Muscle of arm (tissue), 1 donor: ENCODE measurements at regions not wholly inside any gene's neighbourhood (a gene's known extent, or its start where the extent isn't known, plus 50 kb on each side); places are given as distances from the start of the nearest gene placed in this dataset.
"Not testable (repeated sequence)": the region's sequence is repeated elsewhere in the genome, so short reads cannot be mapped to it uniquely, and the experiment has no call there.

Experiments
- DNase-seq: peaks from one replicate; pipeline ENCODE4 v3.0.0-alpha.2; 2013

DNA sequence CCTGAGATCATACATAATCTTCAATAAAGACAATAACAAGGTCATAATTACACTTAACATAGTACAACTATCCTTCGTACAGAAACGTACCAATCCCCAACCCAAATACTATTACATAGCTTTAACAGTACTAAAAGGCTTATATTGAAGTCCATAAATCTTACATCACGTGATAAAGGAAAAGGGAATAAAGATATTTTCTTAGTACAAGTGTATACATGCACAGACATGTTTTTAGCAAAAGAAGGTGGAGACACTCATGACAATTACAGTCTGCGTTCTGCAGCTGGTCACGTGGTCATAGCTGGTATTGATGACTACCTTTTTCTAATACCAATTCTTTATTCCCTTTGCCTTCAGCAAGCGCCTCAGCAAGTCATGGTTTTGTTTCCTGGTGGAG lies 464.5 kb upstream of the SLITRK5 start:
- DNase-seq = no peak

DNA sequence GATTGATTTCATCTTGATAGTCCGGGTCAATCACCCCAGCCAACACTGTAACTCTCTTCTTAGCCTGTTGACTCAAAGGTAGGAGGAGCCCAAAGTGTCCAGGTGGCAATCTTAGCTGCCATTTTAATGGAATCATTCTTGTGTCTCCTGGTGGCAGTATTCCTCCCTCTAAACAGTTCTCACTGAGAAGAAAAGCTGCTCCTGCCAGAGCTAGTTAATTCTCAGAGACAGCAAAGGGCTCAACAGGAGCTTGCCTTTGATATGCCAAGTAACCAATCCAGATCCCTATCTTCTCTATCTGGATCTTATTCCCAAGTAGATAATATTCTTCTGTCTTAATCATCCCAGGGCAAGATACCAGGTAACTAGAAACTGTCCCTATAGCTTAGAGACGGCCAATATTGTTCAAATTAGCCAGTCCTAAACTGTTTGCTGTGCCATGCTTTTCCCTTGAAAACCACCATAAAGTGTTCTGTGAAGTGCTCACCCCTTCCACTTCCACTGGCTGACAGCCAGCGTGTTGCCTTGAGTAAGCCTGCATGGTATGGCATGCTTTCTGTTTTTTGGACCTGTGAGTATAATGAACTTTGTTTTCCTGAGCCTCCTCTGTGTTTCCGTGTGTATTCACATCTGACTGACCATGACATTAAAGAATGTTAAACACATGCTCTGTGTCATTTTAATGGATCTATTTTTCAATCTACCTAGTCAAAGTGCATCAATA lies 463.7 kb upstream of the SLITRK5 start:
- peak; percentile 0 for DNase-seq

- no peak for DNase-seq
Observed at GRCh38 chr13:87208636-87209035, 462.5 kb upstream of the SLITRK5 start.

DNA sequence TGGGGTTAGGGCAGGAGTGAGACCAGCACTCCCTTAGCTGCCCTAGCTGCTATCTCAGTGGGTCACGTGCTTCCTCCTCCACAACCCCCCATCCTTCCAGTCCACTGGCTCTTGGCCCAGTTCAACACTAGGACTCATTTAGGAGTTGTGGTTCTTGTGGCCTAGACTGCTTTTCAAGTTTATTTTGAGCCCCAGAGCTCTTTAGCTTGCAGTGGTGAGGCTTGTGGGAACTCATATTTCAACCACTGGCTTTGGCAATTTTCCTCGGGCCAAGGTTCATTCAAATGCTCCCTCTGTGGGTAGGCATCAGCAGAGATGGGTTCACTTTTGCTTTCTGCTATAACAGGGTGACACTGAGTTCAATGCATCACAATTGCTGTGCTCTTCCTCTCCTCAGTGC lies 436.2 kb upstream of the SLITRK5 start:
- DNase-seq = no peak

DNA sequence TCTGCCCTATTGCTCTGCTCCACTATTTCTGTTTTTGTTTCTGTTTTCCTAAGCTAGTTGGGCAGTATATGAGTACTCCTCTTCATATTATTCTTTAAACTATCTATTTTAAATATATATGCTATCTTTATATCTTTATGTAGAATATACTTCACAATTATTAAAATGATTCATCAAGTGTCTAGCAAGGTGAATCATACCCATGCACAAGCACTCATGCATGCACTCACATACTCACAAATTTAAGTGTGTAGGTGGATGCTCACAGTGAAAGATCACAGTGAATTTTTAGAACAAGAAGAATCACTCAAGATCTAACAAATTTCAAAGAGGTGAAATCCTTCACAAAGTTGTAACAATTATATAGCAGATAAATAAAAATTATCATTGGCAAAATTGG lies 435.6 kb upstream of the SLITRK5 start:
- DNase-seq = no peak

GRCh38 chr13:87244256-87244890 lies 426.8 kb upstream of the SLITRK5 start:
- no peak for DNase-seq

DNA sequence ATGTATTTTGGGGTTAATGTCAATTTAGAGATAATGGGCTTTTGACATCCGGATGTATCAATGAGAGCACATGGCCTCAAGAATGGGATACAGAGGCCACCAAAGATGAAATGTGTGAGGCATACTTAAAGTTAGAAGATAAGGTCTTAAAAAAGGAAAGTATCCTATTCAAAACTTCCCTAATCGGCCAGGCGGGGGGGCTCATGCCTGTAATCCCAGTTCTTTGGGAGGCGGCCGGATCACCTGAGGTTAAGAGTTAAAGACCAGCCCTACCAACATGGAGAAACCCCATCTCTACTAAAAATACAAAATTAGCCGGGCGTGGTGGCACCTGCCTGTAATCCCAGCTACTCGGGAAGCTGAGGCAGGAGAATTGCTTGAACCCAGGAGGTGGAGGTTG lies 421.3 kb upstream of the SLITRK5 start:
- DNase-seq = not testable (repeated sequence)

- no peak for DNase-seq
Observed at GRCh38 chr13:87255394-87255793, 415.8 kb upstream of the SLITRK5 start.

GRCh38 chr13:87259479-87260083 lies 411.6 kb upstream of the SLITRK5 start:
- no peak for DNase-seq

GRCh38 chr13:87274209-87274819 lies 396.9 kb upstream of the SLITRK5 start:
- DNase-seq = peak; percentile 31

DNA sequence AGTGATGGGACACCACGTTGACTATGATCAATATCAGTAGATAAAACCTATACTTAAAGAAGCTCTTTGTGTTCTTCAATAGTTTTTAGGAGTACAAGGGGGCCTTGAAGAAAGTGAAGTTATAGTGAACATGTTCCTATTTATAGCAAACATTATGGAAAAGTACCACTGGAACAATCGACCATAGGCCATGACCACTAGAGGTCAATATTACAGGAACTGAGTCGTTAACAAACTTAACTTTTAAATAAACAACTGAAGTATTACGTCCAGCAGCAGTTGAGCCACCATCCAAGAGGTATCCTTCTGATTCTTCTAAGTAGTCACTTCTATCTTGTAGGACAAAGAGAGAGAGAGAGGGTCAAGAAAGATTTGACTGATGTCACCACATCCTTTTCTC lies 391.0 kb upstream of the SLITRK5 start:
- DNase-seq = no peak

DNA sequence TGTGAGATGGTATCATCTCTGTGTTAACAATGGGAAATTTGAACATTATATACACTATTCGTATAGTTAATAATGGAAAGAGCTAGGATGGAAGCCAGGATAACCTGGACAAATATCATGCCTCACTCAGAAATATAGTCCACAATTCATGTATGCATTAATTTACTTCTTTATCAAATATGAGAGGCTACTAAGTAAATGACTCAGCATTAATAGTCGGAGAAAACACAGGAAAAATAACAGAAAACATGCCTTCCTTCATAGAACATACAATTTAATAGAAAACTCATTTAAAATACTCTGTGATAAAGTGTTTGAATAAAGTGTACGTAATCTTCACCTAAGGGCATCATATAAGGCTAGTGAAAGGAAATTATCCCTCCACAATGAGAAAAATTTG lies 383.4 kb upstream of the SLITRK5 start:
- no peak for DNase-seq

- no peak for DNase-seq
Observed at GRCh38 chr13:87295636-87296035, 375.5 kb upstream of the SLITRK5 start.

DNA sequence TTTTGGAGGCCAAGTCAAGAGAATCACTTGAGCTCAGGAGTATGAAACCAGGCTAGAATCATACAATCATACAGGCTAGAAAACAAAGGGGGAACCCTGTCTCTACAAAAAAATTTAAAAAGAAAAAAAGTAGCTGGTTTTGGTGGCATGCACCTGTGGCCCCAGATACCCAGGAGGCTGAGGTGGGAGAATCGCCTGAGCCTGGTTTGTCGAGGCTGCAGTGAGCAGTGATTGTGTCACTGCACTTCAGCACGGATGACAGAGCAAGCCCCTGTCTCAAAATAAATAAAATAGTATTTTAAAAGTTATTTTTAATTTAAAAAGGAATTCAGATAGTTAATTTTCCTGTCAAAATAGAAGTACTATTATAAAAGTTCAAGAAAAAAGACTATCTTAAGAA lies 369.1 kb upstream of the SLITRK5 start:
- DNase-seq = no peak

- DNase-seq = no peak
Observed at GRCh38 chr13:87302931-87303330, 368.2 kb upstream of the SLITRK5 start.

DNA sequence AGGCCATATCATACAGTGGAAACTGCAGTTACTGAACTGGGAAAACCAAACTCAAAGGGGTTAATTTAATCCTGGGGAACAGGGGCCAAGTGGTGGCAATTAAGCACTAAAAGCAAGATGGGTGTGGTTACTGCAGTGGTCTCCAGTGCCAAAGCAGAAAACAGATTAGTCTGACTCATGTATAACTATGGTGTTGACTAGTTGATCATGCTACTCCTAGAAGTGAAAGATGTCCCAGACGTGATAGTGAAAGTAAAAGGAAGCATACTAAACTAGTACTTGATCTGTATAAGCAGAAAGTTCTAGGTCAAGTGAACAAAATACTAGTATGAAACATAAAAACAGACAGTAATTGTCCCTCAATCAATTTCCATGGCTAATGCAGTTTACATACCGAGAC lies 360.0 kb upstream of the SLITRK5 start:
- no peak for DNase-seq

DNA sequence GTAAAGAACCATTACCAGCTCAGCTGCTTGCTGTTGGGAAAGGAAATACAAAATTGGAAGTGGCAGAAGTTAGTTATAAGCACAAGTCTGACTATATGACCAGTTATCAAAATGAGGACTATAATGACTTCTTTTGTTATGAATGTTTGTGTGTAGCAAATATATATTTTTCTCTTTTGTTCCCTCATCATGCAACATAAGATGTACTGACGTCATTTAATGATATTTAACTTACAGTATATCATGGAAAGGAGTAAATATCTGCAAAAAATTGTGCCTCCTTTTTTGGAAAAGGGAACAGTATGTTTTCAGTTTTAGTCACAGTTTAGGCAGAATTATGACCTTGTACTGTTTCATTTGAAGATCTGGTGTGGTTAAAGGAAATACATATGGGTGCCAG lies 356.3 kb upstream of the SLITRK5 start:
- no peak for DNase-seq

DNA sequence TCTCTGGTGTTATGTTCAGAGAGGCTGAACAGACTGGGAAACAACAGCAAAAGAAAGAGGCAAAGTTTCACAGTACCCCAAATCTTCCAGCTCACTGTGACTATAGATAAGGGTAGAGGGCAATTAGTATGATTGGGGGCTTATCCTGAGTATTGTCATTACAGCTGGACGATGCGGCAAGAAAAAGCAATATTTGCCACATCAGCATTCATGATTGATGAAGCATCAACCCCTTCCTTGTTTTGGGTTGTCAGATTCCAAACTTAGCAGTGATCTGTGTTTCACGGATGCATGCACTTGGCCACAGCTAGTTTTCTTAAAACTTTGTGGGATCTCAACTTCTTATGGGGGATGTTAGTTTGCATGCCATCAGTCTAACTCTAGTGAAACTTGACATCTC lies 348.8 kb upstream of the SLITRK5 start:
- DNase-seq = no peak

- no peak for DNase-seq
Observed at GRCh38 chr13:87324558-87324957, 346.6 kb upstream of the SLITRK5 start.

GRCh38 chr13:87331178-87331577 lies 340.0 kb upstream of the SLITRK5 start:
- no peak for DNase-seq

- DNase-seq = no peak
Observed at GRCh38 chr13:87333599-87333998, 337.6 kb upstream of the SLITRK5 start.

- no peak for DNase-seq
Observed at GRCh38 chr13:87334176-87334575, 337.0 kb upstream of the SLITRK5 start.

DNA sequence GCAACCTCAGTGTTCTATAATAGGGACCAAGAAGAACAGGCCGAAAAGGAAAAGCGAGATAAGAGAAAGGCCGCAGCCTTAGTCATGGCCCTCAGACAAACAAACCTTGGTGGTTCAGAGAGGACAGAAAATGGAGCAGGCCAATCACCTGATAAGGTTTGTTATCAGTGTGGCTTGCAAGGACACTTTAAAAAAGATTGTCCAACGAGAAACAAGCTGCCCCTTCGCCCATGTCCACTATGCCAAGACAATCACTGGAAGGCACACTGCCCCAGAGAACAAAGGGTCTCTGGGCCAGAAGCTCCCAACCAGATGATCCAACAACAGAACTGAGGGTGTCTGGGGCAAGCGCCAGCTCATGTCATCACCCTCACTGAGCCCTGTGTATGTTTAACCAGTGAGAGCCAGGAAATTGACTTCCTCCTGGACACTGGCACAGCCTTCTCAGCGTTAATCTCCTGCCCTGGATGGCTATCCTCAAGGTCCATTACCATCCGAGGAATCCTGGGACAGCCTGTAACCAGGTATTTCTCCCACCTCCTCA lies 334.8 kb upstream of the SLITRK5 start:
- not testable (repeated sequence) for DNase-seq
